CD4-positive, alpha-beta memory T cell (primary cell): ENCODE measurements at regions not wholly inside any gene's neighbourhood (a gene's known extent, or its start where the extent isn't known, plus 50 kb on each side); places are given as distances from the start of the nearest gene placed in this dataset.

Experiments
- CTCF ChIA-PET: fragments of 350-600 bp; sonication (Branson Sonifier 250); formaldehyde crosslinking; loops from one replicate; lab custom pipeline; 2021; ENCODE audit warnings: inconsistent platforms; ENCODE audit not compliant: partially characterized antibody; lab: Charles Lee
- POLR2A ChIA-PET: fragments of 350-600 bp; sonication (Branson Sonifier 250); formaldehyde crosslinking; loops from one replicate; lab custom pipeline; 2021; ENCODE audit not compliant: partially characterized antibody; lab: Charles Lee
- DNase-seq, 5 donors: peaks; one replicate each; pipeline versions ENCODE4 v3.0.0 to v3.0.0-alpha.2; 2020 to 2022; ENCODE audit warnings: mixed read lengths in 1 of 5
- H3K27ac ChIP-seq: one replicate; pipeline ENCODE4 v1.7.0; 2013; ENCODE audit warnings: low read depth, low read length
- H3K27me3 ChIP-seq: 2 replicates; pipeline ENCODE4 v1.7.0; 2013; ENCODE audit warnings: mild to moderate bottlenecking, low read length, moderate library complexity; ENCODE audit not compliant: insufficient read depth
- H3K36me3 ChIP-seq: 2 replicates; pipeline ENCODE4 v1.7.0; 2013; ENCODE audit warnings: mild to moderate bottlenecking, low read length, moderate library complexity; ENCODE audit not compliant: insufficient read depth
- H3K4me1 ChIP-seq: 2 replicates; pipeline ENCODE4 v1.7.0; 2013; ENCODE audit warnings: mild to moderate bottlenecking, low read length, moderate library complexity; ENCODE audit not compliant: insufficient read depth
- H3K4me3 ChIP-seq, 2 donors: one replicate each; pipeline ENCODE4 v1.7.0; 2013; ENCODE audit warnings: low read length in 2 of 2, mild to moderate bottlenecking in 1 of 2
- H3K9me3 ChIP-seq, 2 donors: one replicate each; pipeline ENCODE4 v1.7.0; 2013; ENCODE audit warnings: low read length in 2 of 2, control low read depth in 1 of 2; ENCODE audit not compliant: control insufficient read depth in 1 of 2
- H3K27ac Mint-ChIP-seq, 7 donors: one replicate each; pipeline ENCODE4 v1.8.0; 2020 to 2021; ENCODE audit warnings: mixed read lengths in 7 of 7, mild to moderate bottlenecking in 6 of 7, inconsistent platforms in 3 of 7, moderate library complexity in 3 of 7
- H3K27me3 Mint-ChIP-seq, 2 donors: one replicate each; pipeline ENCODE4 v1.8.0; 2020 to 2021; ENCODE audit warnings: mixed read lengths in 2 of 2
- H3K36me3 Mint-ChIP-seq, 2 donors: one replicate each; pipeline ENCODE4 v1.8.0; 2020 to 2021; ENCODE audit warnings: mixed read lengths in 2 of 2, inconsistent platforms in 1 of 2, mild to moderate bottlenecking in 1 of 2
- H3K4me1 Mint-ChIP-seq, 4 donors: one replicate each; pipeline ENCODE4 v1.8.0; 2020 to 2021; ENCODE audit warnings: mixed read lengths in 4 of 4, mild to moderate bottlenecking in 1 of 4
- H3K4me3 Mint-ChIP-seq, 8 donors: one replicate each; pipeline ENCODE4 v1.8.0; 2020 to 2021; ENCODE audit warnings: mixed read lengths in 8 of 8, mild to moderate bottlenecking in 7 of 8, moderate library complexity in 6 of 8, inconsistent platforms in 3 of 8
- H3K9me3 Mint-ChIP-seq, 8 donors: one replicate each; pipeline ENCODE4 v1.8.0; 2020 to 2021; ENCODE audit warnings: mixed read lengths in 8 of 8, mild to moderate bottlenecking in 5 of 8, inconsistent platforms in 3 of 8, moderate library complexity in 1 of 8
- intact Hi-C: fragments of 100-400 bp; cut with micrococcal nuclease; formaldehyde crosslinking; loops from one replicate; pipeline ENCODE4 v1.15.1; 2023

DNA sequence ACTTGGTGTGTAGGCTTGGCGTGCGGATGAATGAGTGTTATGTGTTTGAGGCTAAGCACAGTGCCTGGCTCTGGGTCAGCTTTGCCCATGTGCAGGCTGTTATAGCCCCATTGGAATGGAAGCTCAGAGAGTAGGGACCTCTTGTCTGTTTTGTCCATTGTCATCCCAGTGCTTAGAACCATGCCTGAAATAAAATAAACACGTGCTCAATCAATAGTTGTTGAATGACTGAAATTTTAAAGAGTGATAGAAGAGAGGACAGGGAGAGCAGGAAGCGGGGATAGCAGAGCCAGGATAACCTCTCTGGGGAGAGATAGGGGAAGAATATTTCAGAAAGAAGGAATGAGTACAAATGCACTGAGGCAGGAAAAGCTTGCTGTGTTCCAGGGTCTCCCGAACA is 263.9 kb downstream of the HIVEP2 start:
- ChIA-PET CTCF (interaction anchor here (0.9 to 1.6 kb wide), 3 partner anchors 11 to 744 kb away, joined by 3 to 7 read pairs (median 3); no protein-coding TSS in a partner anchor), POLR2A (no interaction called here)
- Mint-ChIP-seq H3K4me3 (no peak overlapping the region), H3K4me1 (peaks cover 7 to 15% (median 7%) of the 10 kb centered on the region in 4 donors), H3K27ac (peak overlapping the region in 2 of 7 donors; percentile 5 to 33), H3K9me3 (no peaks in the 10 kb centered on the region), H3K36me3 (no peaks in the 10 kb centered on the region), H3K27me3 (peaks cover 3% of the 10 kb centered on the region in 2 donors)
- Histone ChIP-seq H3K9me3 (no peaks in the 10 kb centered on the region), H3K36me3 (no peaks in the 10 kb centered on the region), H3K4me1 (peaks cover 13% of the 10 kb centered on the region), H3K4me3 (no peak overlapping the region), H3K27me3 (no peaks in the 10 kb centered on the region), H3K27ac (no peak overlapping the region)
- no peak for DNase-seq
- intact Hi-C loops: no loop called here

DNA sequence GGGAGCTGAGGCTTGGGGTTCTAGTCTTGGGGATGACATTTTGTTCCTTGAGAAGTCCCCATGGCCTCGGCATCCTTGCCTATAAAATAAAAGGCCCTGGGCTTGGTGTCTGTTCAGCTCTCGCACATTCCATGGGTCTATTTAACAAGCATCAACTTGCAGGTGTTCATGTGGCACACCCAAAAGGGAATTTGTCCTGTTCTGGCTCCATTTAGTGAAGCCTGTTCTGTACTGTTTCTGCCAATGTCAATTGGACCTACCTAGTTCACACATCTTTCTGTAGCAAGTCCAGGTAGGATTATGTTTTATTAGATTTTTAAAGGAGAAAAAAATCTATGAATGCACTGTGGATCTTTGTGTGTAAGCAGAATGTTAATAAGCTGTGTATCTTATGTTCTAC is 262.0 kb downstream of the HIVEP2 start:
- peaks cover 0 to 3% of the 10 kb centered on the region in 2 donors for H3K27me3 Mint-ChIP-seq
- Histone ChIP-seq H3K9me3 (no peaks in the 10 kb centered on the region), H3K4me3 (no peak overlapping the region), H3K4me1 (peaks cover 13% of the 10 kb centered on the region), H3K27me3 (no peaks in the 10 kb centered on the region), H3K36me3 (no peaks in the 10 kb centered on the region), H3K27ac (no peak overlapping the region)
- H3K9me3 Mint-ChIP-seq: no peaks in the 10 kb centered on the region
- POLR2A ChIA-PET: no interaction called here
- no peak overlapping the region for H3K4me3 Mint-ChIP-seq
- intact Hi-C loops: no loop called here
- peaks cover 7 to 15% (median 7%) of the 10 kb centered on the region in 4 donors for H3K4me1 Mint-ChIP-seq
- no peaks in the 10 kb centered on the region for H3K36me3 Mint-ChIP-seq
- CTCF ChIA-PET: no interaction called here
- H3K27ac Mint-ChIP-seq: no peak overlapping the region
- DNase-seq: no peak

DNA sequence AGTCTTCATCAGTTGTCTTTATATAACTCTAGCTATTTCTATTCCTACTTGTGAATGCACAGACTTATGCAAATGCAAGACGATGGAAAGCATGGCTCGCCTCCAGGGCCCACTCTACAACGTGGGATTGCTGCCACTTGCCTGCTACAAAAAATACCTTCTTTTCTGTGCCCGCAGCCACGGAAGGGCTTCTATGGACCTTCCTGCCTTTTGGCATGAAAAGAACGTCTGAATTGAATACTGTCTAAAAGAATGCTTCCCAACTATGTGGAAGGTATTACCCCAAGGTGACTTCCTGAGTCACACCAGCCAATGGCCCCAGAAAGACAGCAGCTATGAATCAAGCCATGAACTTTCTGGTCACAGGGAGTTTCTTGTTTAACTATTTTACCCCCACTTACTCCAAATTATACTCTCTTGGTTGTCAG is 261.2 kb downstream of the HIVEP2 start:
- Mint-ChIP-seq H3K27me3 (peaks cover 0 to 1% of the 10 kb centered on the region in 2 donors), H3K4me3 (no peak overlapping the region), H3K36me3 (no peaks in the 10 kb centered on the region), H3K27ac (no peak overlapping the region), H3K9me3 (no peaks in the 10 kb centered on the region), H3K4me1 (peaks cover 7 to 15% (median 7%) of the 10 kb centered on the region in 4 donors)
- intact Hi-C loops: no loop called here
- H3K4me3 ChIP-seq: no peak overlapping the region
- no peak overlapping the region for H3K27ac ChIP-seq
- POLR2A ChIA-PET: no interaction called here
- no peaks in the 10 kb centered on the region for H3K36me3 ChIP-seq
- no peak for DNase-seq
- H3K9me3 ChIP-seq: no peaks in the 10 kb centered on the region
- no peaks in the 10 kb centered on the region for H3K27me3 ChIP-seq
- H3K4me1 ChIP-seq: peaks cover 13% of the 10 kb centered on the region
- CTCF ChIA-PET: interaction anchor here (1.3 kb wide), 1 partner anchor 9 kb away, joined by 8 read pairs; no protein-coding TSS in a partner anchor

- H3K27me3 ChIP-seq: no peaks in the 10 kb centered on the region
- Mint-ChIP-seq H3K9me3 (no peaks in the 10 kb centered on the region), H3K4me1 (peaks cover 7 to 15% (median 7%) of the 10 kb centered on the region in 4 donors), H3K27ac (no peak overlapping the region), H3K27me3 (no peaks in the 10 kb centered on the region), H3K4me3 (no peak overlapping the region), H3K36me3 (no peaks in the 10 kb centered on the region)
- POLR2A ChIA-PET: no interaction called here
- H3K27ac ChIP-seq: no peak overlapping the region
- no peak overlapping the region for H3K4me3 ChIP-seq
- CTCF ChIA-PET: interaction anchor here (1.3 kb wide), 1 partner anchor 9 kb away, joined by 8 read pairs; no protein-coding TSS in a partner anchor
- H3K4me1 ChIP-seq: peaks cover 13% of the 10 kb centered on the region
- intact Hi-C loops: no loop called here
- H3K9me3 ChIP-seq: no peaks in the 10 kb centered on the region
- DNase-seq: no peak
- H3K36me3 ChIP-seq: no peaks in the 10 kb centered on the region
Measured at GRCh38 chr6:142684371-142684770, 260.6 kb downstream of the HIVEP2 start.

DNA sequence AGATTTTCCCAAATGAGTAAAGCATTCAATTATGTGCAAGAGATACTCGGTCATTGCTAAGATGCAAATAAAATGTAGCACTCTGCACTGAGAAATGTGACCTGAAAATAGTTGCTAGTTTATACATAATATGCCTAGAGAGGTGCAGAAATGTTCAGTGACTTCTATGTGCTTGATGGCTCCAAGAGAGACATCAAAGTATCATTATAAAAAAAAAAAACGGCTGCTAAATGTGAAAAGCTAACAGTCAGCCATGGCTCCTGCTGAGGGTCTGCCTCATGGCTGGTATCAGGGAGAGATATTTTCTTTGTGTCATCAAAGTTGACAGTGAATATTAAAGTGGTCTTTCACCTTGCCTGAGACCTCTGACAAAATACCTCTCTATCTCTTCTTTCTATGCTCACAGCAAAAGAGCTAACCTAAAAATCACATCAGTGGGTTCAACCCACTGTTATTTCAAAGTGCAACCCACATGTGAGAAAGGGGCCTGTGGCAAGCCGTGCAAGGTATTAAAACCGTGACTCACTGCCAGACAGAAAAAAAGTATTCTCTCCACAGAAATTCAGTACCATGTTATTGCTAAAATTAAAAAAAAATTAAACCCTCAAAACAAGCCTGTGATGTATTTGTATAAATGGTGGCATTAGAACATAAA is 259.0 kb downstream of the HIVEP2 start:
- peaks cover 0 to 2% (median 2%) of the 10 kb centered on the region in 4 donors for H3K4me1 Mint-ChIP-seq
- H3K4me3 ChIP-seq: no peak overlapping the region
- peaks cover under 1% of the 10 kb centered on the region for H3K4me1 ChIP-seq
- H3K4me3 Mint-ChIP-seq: peak overlapping the region in 1 of 8 donors; percentile 13
- H3K27me3 Mint-ChIP-seq: no peaks in the 10 kb centered on the region
- no peaks in the 10 kb centered on the region for H3K36me3 Mint-ChIP-seq
- no peaks in the 10 kb centered on the region for H3K9me3 ChIP-seq
- no peak for DNase-seq
- no peak overlapping the region for H3K27ac ChIP-seq
- intact Hi-C loops: no loop called here
- H3K27ac Mint-ChIP-seq: peak overlapping the region in 1 of 7 donors; percentile 70
- POLR2A ChIA-PET: no interaction called here
- no peaks in the 10 kb centered on the region for H3K27me3 ChIP-seq
- CTCF ChIA-PET: no interaction called here
- no peaks in the 10 kb centered on the region for H3K36me3 ChIP-seq
- no peaks in the 10 kb centered on the region for H3K9me3 Mint-ChIP-seq

GRCh38 chr6:142686507-142686887 is 258.5 kb downstream of the HIVEP2 start:
- Mint-ChIP-seq H3K27ac (peak overlapping the region in 1 of 7 donors; percentile 70), H3K27me3 (no peaks in the 10 kb centered on the region), H3K9me3 (no peaks in the 10 kb centered on the region), H3K4me1 (no peaks in the 10 kb centered on the region), H3K36me3 (no peaks in the 10 kb centered on the region), H3K4me3 (peak overlapping the region in 1 of 8 donors; percentile 13)
- ChIA-PET POLR2A (no interaction called here), CTCF (interaction anchor here (0.6 kb wide), 1 partner anchor 142 kb away, joined by 3 read pairs; no protein-coding TSS in a partner anchor)
- Histone ChIP-seq H3K36me3 (no peaks in the 10 kb centered on the region), H3K4me1 (no peaks in the 10 kb centered on the region), H3K27ac (no peak overlapping the region), H3K27me3 (no peaks in the 10 kb centered on the region), H3K9me3 (no peaks in the 10 kb centered on the region), H3K4me3 (no peak overlapping the region)
- intact Hi-C loops: no loop called here
- no peak for DNase-seq

GRCh38 chr6:142692942-142693341 is 252.0 kb downstream of the HIVEP2 start:
- DNase-seq: peak; percentile 54 to 62 (median 58)
- H3K27me3 Mint-ChIP-seq: no peaks in the 10 kb centered on the region

More at GRCh38 chr6:142692942-142693341, 252.0 kb downstream of the HIVEP2 start:
- Histone ChIP-seq H3K4me3 (no peak overlapping the region), H3K27me3 (no peaks in the 10 kb centered on the region), H3K27ac (no peak overlapping the region), H3K9me3 (no peaks in the 10 kb centered on the region), H3K36me3 (no peaks in the 10 kb centered on the region), H3K4me1 (peaks cover 7% of the 10 kb centered on the region)
- intact Hi-C loops: loop anchor here (1.0 to 5.0 kb wide), 10 partner anchors 127 to 804 kb away; partner anchors contain the start of genes NMBR and VTA1
- ChIA-PET CTCF (interaction anchor here (0.8 to 3.2 kb wide), 38 partner anchors 9 to 757 kb away, joined by 3 to 86 read pairs (median 3); partner anchors contain the start of genes ADAT2 and PEX3), POLR2A (interaction anchor here (0.6 to 1.2 kb wide), 3 partner anchors 153 to 254 kb away, joined by 3 read pairs; no protein-coding TSS in a partner anchor)
- H3K4me1 Mint-ChIP-seq: peaks cover 5 to 21% (median 8%) of the 10 kb centered on the region in 4 donors
- H3K9me3 Mint-ChIP-seq: peaks cover 0 to 2% (median 0%) of the 10 kb centered on the region in 8 donors
- peak overlapping the region in 4 of 7 donors; percentile 0 to 74 (median 60) for H3K27ac Mint-ChIP-seq
- H3K4me3 Mint-ChIP-seq: peak overlapping the region in 1 of 8 donors; percentile 58
- H3K36me3 Mint-ChIP-seq: no peaks in the 10 kb centered on the region
